WERI-Rb-1 (cell line): ENCODE measurements at regions not wholly inside any gene's neighbourhood (a gene's known extent, or its start where the extent isn't known, plus 50 kb on each side); places are given as distances from the start of the nearest gene placed in this dataset.

Experiments
- DNase-seq: peaks from one replicate; pipeline ENCODE4 v3.0.0-alpha.2; 2020
- H3K27ac ChIP-seq: fragments of 250-450 bp; sonication (Bioruptor Pico); 2 replicates; pipeline ENCODE4 v1.5.1; 2020; ENCODE audit warnings: mild to moderate bottlenecking, moderate library complexity
- H3K27me3 ChIP-seq: fragments of 250-450 bp; sonication (Bioruptor Pico); 2 replicates; pipeline ENCODE4 v1.5.1; 2021; ENCODE audit warnings: mild to moderate bottlenecking, low read depth, moderate library complexity; ENCODE audit not compliant: insufficient read depth, severe bottlenecking
- H3K36me3 ChIP-seq: fragments of 250-450 bp; sonication (Bioruptor Pico); 2 replicates; pipeline ENCODE4 v1.5.1; 2020; ENCODE audit warnings: mild to moderate bottlenecking, moderate library complexity
- H3K4me3 ChIP-seq: 2 replicates; pipeline ENCODE4 v1.5.1; 2011; ENCODE audit warnings: low read depth, mild to moderate bottlenecking, control low read depth, low read length
- H3K9me3 ChIP-seq: fragments of 250-450 bp; sonication (Bioruptor Pico); 2 replicates; pipeline ENCODE4 v1.5.1; 2021; ENCODE audit warnings: mild to moderate bottlenecking, moderate library complexity; ENCODE audit not compliant: severe bottlenecking
- CTCF ChIP-seq: IDR thresholded peaks from 2 replicates; pipeline ENCODE4 v1.5.1; 2011; ENCODE audit warnings: low read depth, mild to moderate bottlenecking, control low read depth, inconsistent platforms, low read length

DNA sequence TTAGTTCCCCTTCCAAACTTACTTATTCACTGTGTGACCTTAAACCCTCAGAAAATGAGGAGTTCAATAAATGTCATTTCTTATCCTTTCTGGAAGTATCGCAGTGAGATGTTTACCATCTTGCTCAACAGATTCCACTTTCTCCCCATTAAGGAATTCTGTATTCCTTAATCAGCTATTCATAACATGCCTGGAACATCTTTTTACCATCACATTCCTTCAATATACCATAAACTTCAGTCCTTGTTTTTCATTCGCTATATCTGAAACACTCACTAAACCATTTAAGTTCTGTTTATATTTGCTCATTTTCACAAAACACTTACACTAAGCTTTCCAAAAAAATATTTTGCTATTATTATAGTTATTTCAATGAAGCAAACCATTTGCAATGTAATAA lies 1158.6 kb downstream of the CDH12 start:
- no peak for DNase-seq
- TF ChIP-seq CTCF: no peak
- Histone ChIP-seq H3K27ac (no peak overlapping the region), H3K9me3 (no peaks in the 10 kb centered on the region), H3K4me3 (no peak overlapping the region), H3K36me3 (no peaks in the 10 kb centered on the region), H3K27me3 (no peaks in the 10 kb centered on the region)

DNA sequence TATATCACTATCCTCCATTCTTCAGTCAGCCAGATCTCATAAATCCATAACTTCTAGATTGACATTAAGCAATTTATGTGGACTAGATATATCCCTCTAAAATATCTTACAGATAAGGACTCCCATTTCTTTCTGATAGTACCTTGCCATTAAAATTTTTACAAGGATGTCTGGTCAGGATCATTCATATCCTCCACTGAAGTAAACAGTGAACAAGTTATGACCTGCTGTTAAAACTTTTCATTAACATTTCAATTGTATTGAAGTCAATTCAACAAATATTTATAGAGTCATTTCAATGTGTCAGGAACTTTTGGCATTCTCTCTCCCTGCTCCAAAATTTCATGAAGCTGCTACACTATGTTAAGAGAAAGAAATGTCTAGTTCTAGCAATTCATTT lies 1159.6 kb downstream of the CDH12 start:
- Histone ChIP-seq H3K36me3 (no peaks in the 10 kb centered on the region), H3K27ac (no peak overlapping the region), H3K27me3 (no peaks in the 10 kb centered on the region), H3K4me3 (no peak overlapping the region), H3K9me3 (no peaks in the 10 kb centered on the region)
- no peak for TF ChIP-seq CTCF
- DNase-seq: no peak

DNA sequence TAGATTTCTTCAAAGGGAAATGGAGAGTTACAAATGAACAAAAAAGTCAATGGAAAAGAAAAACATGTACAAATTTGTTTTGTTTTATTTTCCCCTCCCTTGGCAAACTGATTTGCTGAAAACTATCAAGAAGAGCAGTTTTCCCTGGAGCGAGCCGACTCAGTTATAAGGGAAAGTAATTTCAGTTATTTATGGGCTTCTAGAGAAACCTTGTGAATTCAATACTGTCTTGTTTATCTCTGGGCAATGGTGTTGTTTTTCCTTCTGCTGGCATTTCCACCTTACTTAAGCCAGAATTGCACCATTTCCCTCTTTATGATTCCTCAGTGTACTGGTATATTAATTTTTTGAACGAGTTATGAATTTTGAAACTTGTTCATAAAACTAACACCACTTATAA lies 1163.6 kb downstream of the CDH12 start:
- no peak overlapping the region for H3K4me3 ChIP-seq
- H3K9me3 ChIP-seq: no peaks in the 10 kb centered on the region
- H3K27ac ChIP-seq: no peak overlapping the region
- TF ChIP-seq CTCF: no peak
- no peak for DNase-seq
- no peaks in the 10 kb centered on the region for H3K27me3 ChIP-seq
- no peaks in the 10 kb centered on the region for H3K36me3 ChIP-seq

GRCh38 chr5:21688655-21689054 lies 1164.5 kb downstream of the CDH12 start:
- Histone ChIP-seq H3K9me3 (no peaks in the 10 kb centered on the region), H3K4me3 (no peak overlapping the region), H3K27me3 (no peaks in the 10 kb centered on the region), H3K36me3 (no peaks in the 10 kb centered on the region), H3K27ac (no peak overlapping the region)
- DNase-seq: no peak
- TF ChIP-seq CTCF: no peak

- no peak overlapping the region for H3K27ac ChIP-seq
- H3K36me3 ChIP-seq: no peaks in the 10 kb centered on the region
These were observed 1165.5 kb downstream of the CDH12 start for GRCh38 chr5:21687621-21688020.

More at GRCh38 chr5:21687621-21688020, 1165.5 kb downstream of the CDH12 start:
- DNase-seq: no peak
- Histone ChIP-seq H3K4me3 (no peak overlapping the region), H3K27me3 (no peaks in the 10 kb centered on the region), H3K9me3 (no peaks in the 10 kb centered on the region)
- TF ChIP-seq CTCF: no peak
